ENCODE measurements at regions not wholly inside any gene's neighbourhood (a gene's known extent, or its start where the extent isn't known, plus 50 kb on each side); places are given as distances from the start of the nearest gene placed in this dataset.
"Not testable (repeated sequence)": the region's sequence is repeated elsewhere in the genome, so short reads cannot be mapped to it uniquely, and the experiment has no call there.

DNA sequence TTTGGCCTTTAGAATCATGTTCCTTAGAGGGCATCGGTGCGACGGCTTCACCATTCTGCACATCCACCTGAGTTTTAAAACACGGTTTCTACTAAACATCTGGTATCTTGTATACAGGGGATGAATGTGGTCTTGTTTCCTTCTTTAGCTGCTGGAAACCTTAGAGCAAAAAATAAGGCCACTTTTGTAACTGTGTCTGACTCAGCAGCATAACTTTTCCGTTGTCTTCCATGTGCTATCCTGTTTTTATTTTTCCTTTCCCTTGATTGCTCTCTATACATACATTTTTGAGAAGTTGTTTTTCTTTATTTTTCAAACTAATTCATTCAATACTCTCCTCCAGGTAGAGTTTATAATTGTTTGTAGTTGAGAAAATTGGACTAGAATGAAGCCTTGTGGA, 108.8 kb upstream of the PCED1B start:
- DNase-seq (no peak), ATAC-seq (no peak)
- Histone ChIP-seq H3K27ac (no peak overlapping the region), H3K4me3 (no peak overlapping the region), H3K27me3 (no peaks in the 10 kb centered on the region), H3K4me1 (no peaks in the 10 kb centered on the region), H3K9me3 (no peaks in the 10 kb centered on the region), H3K36me3 (replicated peaks in 1 of 2; ENCODE audit: insufficient read depth in 1 of 2, low read depth in 2 of 2) (no peaks in the 10 kb centered on the region)
- intact Hi-C loops (cut with DNase I) = no loop called here
- 91 to 94% methylated on average over 5 of the region's 5 CpGs for WGBS, 2 donors
- TF ChIP-seq, protein P1, sequence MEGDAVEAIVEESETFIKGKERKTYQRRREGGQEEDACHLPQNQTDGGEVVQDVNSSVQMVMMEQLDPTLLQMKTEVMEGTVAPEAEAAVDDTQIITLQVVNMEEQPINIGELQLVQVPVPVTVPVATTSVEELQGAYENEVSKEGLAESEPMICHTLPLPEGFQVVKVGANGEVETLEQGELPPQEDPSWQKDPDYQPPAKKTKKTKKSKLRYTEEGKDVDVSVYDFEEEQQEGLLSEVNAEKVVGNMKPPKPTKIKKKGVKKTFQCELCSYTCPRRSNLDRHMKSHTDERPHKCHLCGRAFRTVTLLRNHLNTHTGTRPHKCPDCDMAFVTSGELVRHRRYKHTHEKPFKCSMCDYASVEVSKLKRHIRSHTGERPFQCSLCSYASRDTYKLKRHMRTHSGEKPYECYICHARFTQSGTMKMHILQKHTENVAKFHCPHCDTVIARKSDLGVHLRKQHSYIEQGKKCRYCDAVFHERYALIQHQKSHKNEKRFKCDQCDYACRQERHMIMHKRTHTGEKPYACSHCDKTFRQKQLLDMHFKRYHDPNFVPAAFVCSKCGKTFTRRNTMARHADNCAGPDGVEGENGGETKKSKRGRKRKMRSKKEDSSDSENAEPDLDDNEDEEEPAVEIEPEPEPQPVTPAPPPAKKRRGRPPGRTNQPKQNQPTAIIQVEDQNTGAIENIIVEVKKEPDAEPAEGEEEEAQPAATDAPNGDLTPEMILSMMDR (IDR thresholded peaks at IDR 0.05) = no peak
- no peak for TF ChIP-seq POLR2A (IDR thresholded peaks at IDR 0.05)

- H3K27me3 ChIP-seq; ATAC-seq; DNase-seq; H3K27ac ChIP-seq; H3K9me3 ChIP-seq; H3K4me1 ChIP-seq; H3K36me3 ChIP-seq (replicated peaks in 1 of 2; ENCODE audit: insufficient read depth in 1 of 2, low read depth in 2 of 2); intact Hi-C loops (cut with DNase I); H3K4me3 ChIP-seq: not testable (repeated sequence)
- 65 to 77% methylated on average over 3 of the region's 3 CpGs for WGBS, 2 donors
Observed at GRCh38 chr12:46973937-46974336, 105.5 kb upstream of the PCED1B start.

GRCh38 chr12:46977871-46978375, 101.5 kb upstream of the PCED1B start:
- intact Hi-C loops (cut with DNase I) = no loop called here
- no peak for DNase-seq
- H3K27me3 ChIP-seq = no peaks in the 10 kb centered on the region

GRCh38 chr12:46981622-46982021, 97.8 kb upstream of the PCED1B start:
- WGBS, 2 donors = 57 to 60% methylated on average over 3 of the region's 3 CpGs
- TF ChIP-seq POLR2A (IDR thresholded peaks at IDR 0.05) = no peak
- TF ChIP-seq, protein P1 (IDR thresholded peaks at IDR 0.05) = no peak
- Histone ChIP-seq H3K4me3 (no peak overlapping the region), H3K36me3 (replicated peaks in 1 of 2; ENCODE audit: insufficient read depth in 1 of 2, low read depth in 2 of 2) (no peaks in the 10 kb centered on the region), H3K4me1 (no peaks in the 10 kb centered on the region), H3K27me3 (no peaks in the 10 kb centered on the region), H3K9me3 (no peaks in the 10 kb centered on the region), H3K27ac (no peak overlapping the region)
- intact Hi-C loops (cut with DNase I) = no loop called here
- no peak for DNase-seq
- ATAC-seq = no peak

More at GRCh38 chr12:46977871-46978375, 101.5 kb upstream of the PCED1B start:
- no peak for ATAC-seq
- Histone ChIP-seq H3K4me1 (no peaks in the 10 kb centered on the region), H3K4me3 (no peak overlapping the region), H3K36me3 (replicated peaks in 1 of 2; ENCODE audit: insufficient read depth in 1 of 2, low read depth in 2 of 2) (no peaks in the 10 kb centered on the region), H3K27ac (no peak overlapping the region), H3K9me3 (no peaks in the 10 kb centered on the region)
- TF ChIP-seq, protein P1 (IDR thresholded peaks at IDR 0.05) = no peak
- TF ChIP-seq POLR2A (IDR thresholded peaks at IDR 0.05) = no peak
- WGBS, 2 donors = 88 to 93% methylated on average over 1 of the region's 1 CpG

GRCh38 chr12:46982629-46983392, 96.6 kb upstream of the PCED1B start:
- WGBS, 2 donors = 72 to 81% methylated on average over 2 of the region's 2 CpGs

More at GRCh38 chr12:46982629-46983392, 96.6 kb upstream of the PCED1B start:
- ATAC-seq (no peak), DNase-seq (no peak)
- Histone ChIP-seq H3K27me3 (no peaks in the 10 kb centered on the region), H3K9me3 (no peaks in the 10 kb centered on the region), H3K4me3 (no peak overlapping the region), H3K4me1 (no peaks in the 10 kb centered on the region), H3K27ac (no peak overlapping the region), H3K36me3 (replicated peaks in 1 of 2; ENCODE audit: insufficient read depth in 1 of 2, low read depth in 2 of 2) (no peaks in the 10 kb centered on the region)
- TF ChIP-seq, protein P1 (IDR thresholded peaks at IDR 0.05) = no peak
- TF ChIP-seq POLR2A (IDR thresholded peaks at IDR 0.05) = no peak
- intact Hi-C loops (cut with DNase I) = no loop called here
